K562 (cell line): ENCODE measurements at regions not wholly inside any gene's neighbourhood (a gene's known extent, or its start where the extent isn't known, plus 50 kb on each side); places are given as distances from the start of the nearest gene placed in this dataset.

Source experiments
- ATAC-seq: fragments of 200-7000 bp; cut with Tn5 transposase; 3 replicates; pipeline ENCODE4 v1.9.1; 2020; ENCODE audit warnings: moderate library complexity
- BruUV-seq: library from RNA; stranded (reverse); fragments of 400-500 nt; replicated peaks from 2 replicates; lab custom pipeline; 2021; lab: Mats Ljungman, UMichigan
- CTCF ChIA-PET: fragments of 300-600 bp; formaldehyde crosslinking; extraction: SDS; loops from one replicate; lab custom pipeline; 2021; ENCODE audit warnings: low intra/inter-chr PET ratio; lab: Yijun Ruan, JAX
- POLR2A ChIA-PET: fragments of 300-600, 350-650 bp; sonication (Branson Sonifier 250); formaldehyde crosslinking; extraction: SDS; loops from one replicate; lab custom pipeline; 2021; ENCODE audit warnings: antibody characterized with exemption, inconsistent platforms; lab: Yijun Ruan, JAX
- DNase-seq, 4 experiments: peaks; one replicate each; pipeline versions ENCODE4 v3.0.0 to v3.0.0-alpha.2; 2011 to 2018; ENCODE audit warnings: low spot score in 3 of 4, mixed read lengths in 3 of 4; ENCODE audit errors: extremely low read depth in 1 of 4
- FAIRE-seq: peaks from 2 replicates; lab custom pipeline; 2011; peaks lifted over from hg19 to GRCh38; lab: Jason Lieb, UNC
- H2AFZ ChIP-seq: 2 replicates; pipeline ENCODE4 v1.6.0; 2011; ENCODE audit warnings: low read depth, low read length, control low read depth, inconsistent platforms
- H3K27ac ChIP-seq: fragments of 200-600 bp; 3 replicates; pipeline ENCODE4 v1.8.0; 2011; ENCODE audit warnings: low read depth, mild to moderate bottlenecking, control low read depth, inconsistent platforms, low read length, moderate library complexity, mixed read lengths; ENCODE audit errors: extremely low read depth
- H3K27me3 ChIP-seq, 2 experiments: fragments of 300-600 bp in 1 of 2; 2 replicates in 1 of 2; 3 replicates in 1 of 2; pipeline versions ENCODE4 v1.6.0 to v1.8.0; 2011; ENCODE audit warnings: inconsistent platforms in 2 of 2, low read length in 2 of 2, mild to moderate bottlenecking in 1 of 2, mixed read lengths in 1 of 2, moderate library complexity in 1 of 2; ENCODE audit not compliant: control insufficient read depth in 2 of 2, insufficient read depth in 2 of 2
- H3K36me3 ChIP-seq: fragments of 300-600 bp; 3 replicates; pipeline ENCODE4 v1.8.0; 2011; ENCODE audit warnings: mild to moderate bottlenecking, low read length, inconsistent platforms; ENCODE audit not compliant: control insufficient read depth, insufficient read depth
- H3K4me1 ChIP-seq, 2 experiments: fragments of 200-600 bp in 1 of 2; replicated peaks in 1 of 2; 2 replicates in 1 of 2; 3 replicates in 1 of 2; pipeline versions ENCODE4 v1.5.1 to v1.8.0; 2011; ENCODE audit warnings: inconsistent platforms in 2 of 2, low read length in 2 of 2, mild to moderate bottlenecking in 1 of 2, mixed read lengths in 1 of 2, moderate library complexity in 1 of 2; ENCODE audit not compliant: control insufficient read depth in 2 of 2, insufficient read depth in 2 of 2
- H3K4me2 ChIP-seq: 2 replicates; pipeline ENCODE4 v1.6.1; 2011; ENCODE audit warnings: low read length, control low read depth, inconsistent platforms, mixed read lengths; ENCODE audit not compliant: insufficient read depth
- H3K4me3 ChIP-seq: fragments of 200-600 bp; sonication (generic), shearing (Covaris generic); 2 replicates; pipeline ENCODE4 v1.5.1; 2016; ENCODE audit warnings: control low read depth, inconsistent platforms
- H3K79me2 ChIP-seq: fragments of 200-600 bp; 3 replicates; pipeline ENCODE4 v1.8.0; 2011; ENCODE audit warnings: low read length, inconsistent platforms; ENCODE audit not compliant: control insufficient read depth, insufficient read depth
- H3K9ac ChIP-seq, 2 experiments: 2 replicates each; pipeline versions ENCODE4 v1.6.0 to v1.6.1; 2011; ENCODE audit warnings: low read depth in 2 of 2, low read length in 2 of 2, control low read depth in 1 of 2, inconsistent platforms in 1 of 2, mild to moderate bottlenecking in 1 of 2, mixed read lengths in 1 of 2; ENCODE audit not compliant: insufficient read depth in 1 of 2
- H3K9me1 ChIP-seq: one replicate; pipeline ENCODE4 v1.6.0; 2011; ENCODE audit warnings: inconsistent platforms, mild to moderate bottlenecking, low read length, moderate library complexity; ENCODE audit not compliant: control insufficient read depth, insufficient read depth
- H3K9me3 ChIP-seq: replicated peaks from 2 replicates; pipeline ENCODE4 v1.5.1; 2011; ENCODE audit warnings: low read depth, low read length, inconsistent platforms; ENCODE audit not compliant: control insufficient read depth, insufficient read depth
- H4K20me1 ChIP-seq: replicated peaks from 2 replicates; pipeline ENCODE4 v1.6.1; 2011; ENCODE audit warnings: low read length, inconsistent platforms, mixed read lengths; ENCODE audit not compliant: control insufficient read depth, insufficient read depth
- CBX5 ChIP-seq: IDR thresholded peaks from 2 replicates; pipeline ENCODE4 v1.6.1; 2014; ENCODE audit warnings: low read depth, borderline replicate concordance
- E2F4 ChIP-seq: sonication (generic); formaldehyde crosslinking; IDR thresholded peaks from 2 replicates; pipeline ENCODE4 v1.8.0; 2022; ENCODE audit warnings: mild to moderate bottlenecking, low read depth, missing genetic modification reagents
- EHMT2 ChIP-seq: fragments of 450-650 bp; IDR thresholded peaks from 2 replicates; pipeline ENCODE4 v1.6.1; 2018; ENCODE audit warnings: antibody characterized with exemption
- FOXK2 ChIP-seq, 2 experiments: fragments of 450-650 bp; IDR thresholded peaks in 1 of 2; conservative IDR thresholded peaks in 1 of 2; 2 replicates each; pipeline ENCODE4 v1.6.1; 2016; ENCODE audit warnings: low read depth in 2 of 2, mild to moderate bottlenecking in 1 of 2
- HDAC3 ChIP-seq: fragments of 450-650 bp; IDR thresholded peaks from 2 replicates; pipeline ENCODE4 v1.6.1; 2018; ENCODE audit warnings: borderline replicate concordance, mild to moderate bottlenecking, moderate library complexity; ENCODE audit not compliant: partially characterized antibody
- HMGN3 ChIP-seq: IDR thresholded peaks from 2 replicates; pipeline ENCODE4 v1.6.1; 2011; ENCODE audit warnings: borderline replicate concordance, low read depth, mild to moderate bottlenecking, mixed read lengths, low read length; ENCODE audit not compliant: insufficient read length; ENCODE audit errors: extremely low read depth
- MAFK ChIP-seq: IDR thresholded peaks from 2 replicates; pipeline ENCODE4 v1.6.1; 2011; ENCODE audit warnings: low read length, improper control_type of control experiment
- MEIS2 ChIP-seq: fragments of 450-650 bp; IDR thresholded peaks from 2 replicates; pipeline ENCODE4 v1.6.1; 2014; ENCODE audit warnings: mild to moderate bottlenecking; ENCODE audit not compliant: partially characterized antibody
- MNT ChIP-seq, 2 experiments: fragments of 450-650 bp; conservative IDR thresholded peaks; 2 replicates each; pipeline ENCODE4 v1.6.1; 2017; ENCODE audit warnings: mild to moderate bottlenecking in 2 of 2, moderate library complexity in 2 of 2
- MXD1 ChIP-seq: fragments of 250-450 bp; sonication (Bioruptor Pico); IDR thresholded peaks from 2 replicates; pipeline ENCODE4 v1.8.0; 2021; ENCODE audit warnings: borderline replicate concordance, mild to moderate bottlenecking, moderate library complexity; ENCODE audit not compliant: poor library complexity, severe bottlenecking
- ZBTB17 ChIP-seq: fragments of 450-650 bp; formaldehyde crosslinking; IDR thresholded peaks from 2 replicates; pipeline ENCODE4 v1.4.0; 2020; ENCODE audit warnings: mild to moderate bottlenecking
- ZFP91 ChIP-seq: sonication (generic); formaldehyde crosslinking; IDR thresholded peaks from 2 replicates; pipeline ENCODE4 v1.8.0; 2022; ENCODE audit warnings: mild to moderate bottlenecking, missing genetic modification reagents
- ZNF592 ChIP-seq: fragments of 450-650 bp; IDR thresholded peaks from 2 replicates; pipeline ENCODE4 v1.6.1; 2017; ENCODE audit warnings: antibody characterized with exemption, mild to moderate bottlenecking
- WGBS: fragments of 100-300 bp; shearing (Covaris generic); methylation state at CpG from one replicate; pipeline ENCODE4 v1.1.6; 2016; ENCODE audit warnings: low coverage, mixed read lengths; ENCODE audit not compliant: insufficient coverage; ENCODE audit errors: missing lambda C conversion rate; 5-methylcytosine and 5-hydroxymethylcytosine counted together
- in situ Hi-C: fragments of 300-500 bp; cut with MboI; formaldehyde crosslinking; loops from 4 replicates; pipeline ENCODE4 v1.15.0; 2018; ENCODE audit warnings: inconsistent platforms, mixed read lengths
- intact Hi-C: fragments of 100-400 bp; cut with micrococcal nuclease; formaldehyde crosslinking; loops from 2 replicates; pipeline ENCODE4 v1.14.2; 2022

- BruUV-seq: no TSS peak
- no peak overlapping the region for H3K4me2 ChIP-seq
- no peak overlapping the region for H3K27ac ChIP-seq
- 0% methylated on average over 1 of the region's 1 CpG for WGBS
- no peaks in the 10 kb centered on the region for H3K79me2 ChIP-seq
- in situ Hi-C loops (no loop called here), intact Hi-C loops (loop anchor here (10.0 kb wide), 1 partner anchor 80 kb away; the partner anchor contains the start of gene NOG)
- CTCF ChIA-PET: no interaction called here
- POLR2A ChIA-PET: no interaction called here
- H4K20me1 ChIP-seq: no peaks in the 10 kb centered on the region
- no peak for FAIRE-seq
- H3K27me3 ChIP-seq: peaks cover 6 to 13% of the 10 kb centered on the region in 2 experiments; a peak in 3 of 5 replicates
- no peaks in the 10 kb centered on the region for H3K36me3 ChIP-seq
- H3K9me3 ChIP-seq: no peaks in the 10 kb centered on the region
- no peak overlapping the region for H2AFZ ChIP-seq
- no peak for DNase-seq
- no peaks in the 10 kb centered on the region for H3K4me1 ChIP-seq
- H3K9me1 ChIP-seq: no peaks in the 10 kb centered on the region
- no peak for ATAC-seq
- H3K9ac ChIP-seq: no peak overlapping the region
- no peak overlapping the region for H3K4me3 ChIP-seq
- TF ChIP-seq E2F4 (no peak), HDAC3 (no peak), CBX5 (no peak), EHMT2 (no peak), MXD1 (no peak), ZNF592 (no peak), HMGN3 (no peak), ZBTB17 (CRISPR knock-in tag) (no peak), MEIS2 (no peak), MNT (conservative IDR thresholded peaks at IDR 0.05) (no peak), FOXK2 (conservative IDR thresholded peaks at IDR 0.05 in 1 of 2, IDR thresholded peaks at IDR 0.05 in 1 of 2; ENCODE audit: low read depth in 2 of 2) (no peak), ZFP91 (CRISPR knock-in tag) (no peak), MAFK (no peak)
Measured at GRCh38 chr17:56674401-56674925, 81.0 kb downstream of the NOG start.
